ENCODE measurements at regions not wholly inside any gene's neighbourhood (a gene's known extent, or its start where the extent isn't known, plus 50 kb on each side); places are given as distances from the start of the nearest gene placed in this dataset.
"Not testable (repeated sequence)": the region's sequence is repeated elsewhere in the genome, so short reads cannot be mapped to it uniquely, and the experiment has no call there.

DNA sequence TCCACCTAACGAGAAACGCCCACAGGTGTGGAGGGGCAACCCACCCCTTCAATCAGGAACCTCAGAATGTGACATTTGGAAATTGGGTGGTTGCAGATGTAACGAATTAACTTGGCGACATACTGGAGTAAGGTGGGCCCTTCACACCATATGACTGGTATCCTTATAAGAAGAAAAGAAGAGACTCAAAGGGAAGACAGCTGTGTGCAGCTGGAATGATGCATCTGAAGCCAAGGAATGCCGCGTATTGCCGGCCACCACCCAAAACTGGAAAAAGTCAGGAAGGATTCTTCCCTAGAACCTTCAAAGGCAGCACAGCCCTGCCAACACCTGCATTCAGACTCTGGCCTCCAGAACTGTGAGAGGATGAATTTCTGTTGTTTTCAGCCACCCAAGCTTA is 270.0 kb upstream of the FRG2C start:
- DNase-seq (ENCODE audit: low spot score) = not testable (repeated sequence)

DNA sequence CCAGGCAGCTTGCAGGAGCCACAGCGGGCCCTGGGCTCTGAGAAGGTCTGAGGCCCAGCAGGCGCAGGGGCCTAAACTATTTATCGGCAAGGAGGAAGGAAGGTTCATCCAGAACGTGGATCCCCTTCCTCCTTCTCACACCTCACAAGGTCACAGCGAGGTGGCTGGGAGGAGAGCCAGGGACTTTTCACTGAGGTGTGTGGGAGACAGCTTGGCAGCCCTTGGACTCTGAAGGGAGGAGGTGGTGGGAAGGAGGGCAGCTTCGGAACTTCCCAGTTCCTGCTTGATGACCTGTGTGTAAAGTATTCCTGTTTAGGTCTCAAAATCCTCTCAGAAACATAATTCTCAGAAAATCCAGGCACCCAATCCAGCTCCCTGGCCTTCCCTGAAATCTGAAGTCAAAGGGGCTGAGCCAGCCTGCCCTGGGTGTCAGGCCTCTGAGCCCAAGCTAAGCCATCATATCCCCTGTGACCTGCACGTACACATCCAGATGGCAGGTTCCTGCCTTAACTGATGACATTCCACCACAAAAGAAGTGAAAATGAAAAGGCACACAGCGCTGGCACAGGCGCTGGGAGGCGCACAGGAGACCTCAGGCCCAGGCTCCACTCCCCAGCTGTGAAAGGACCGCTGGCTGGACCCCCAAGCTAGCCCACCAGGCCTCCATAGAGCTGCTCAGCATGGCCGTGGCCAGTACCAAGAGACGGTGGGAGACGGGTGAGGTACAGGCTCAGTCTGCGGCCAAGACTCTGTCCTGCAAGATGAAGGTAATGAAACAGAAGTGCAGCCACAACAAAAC is 269.4 kb upstream of the FRG2C start:
- DNase-seq (ENCODE audit: low spot score) = not testable (repeated sequence)

- no peak for DNase-seq (ENCODE audit: low spot score)
These were observed 268.4 kb upstream of the FRG2C start for GRCh38 chr3:75395580-75396315.

DNA sequence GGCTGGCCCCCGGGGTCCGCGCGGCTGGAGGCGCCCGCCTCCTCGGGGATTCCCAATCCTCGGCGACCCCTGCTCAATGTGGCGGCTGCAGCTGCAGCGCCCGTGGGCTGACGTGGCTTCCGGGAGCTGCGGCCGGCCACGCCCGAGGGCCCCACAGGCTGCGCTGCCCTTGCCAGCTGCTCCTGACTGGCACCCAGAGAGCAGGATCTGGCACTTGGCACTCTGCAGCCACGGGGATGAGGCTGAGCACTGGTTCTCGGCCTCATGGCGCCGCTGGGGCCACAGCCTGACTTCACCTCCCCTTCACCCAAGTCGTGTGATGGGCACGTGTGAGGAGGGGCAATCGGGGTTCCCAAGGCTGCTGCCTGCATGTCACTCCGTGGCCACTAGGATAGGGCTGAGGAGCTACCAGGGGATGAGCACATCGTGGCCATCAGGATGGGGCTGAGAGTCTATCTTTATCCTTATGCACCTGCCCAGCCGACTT is 267.8 kb upstream of the FRG2C start:
- no peak for DNase-seq (ENCODE audit: low spot score)

DNA sequence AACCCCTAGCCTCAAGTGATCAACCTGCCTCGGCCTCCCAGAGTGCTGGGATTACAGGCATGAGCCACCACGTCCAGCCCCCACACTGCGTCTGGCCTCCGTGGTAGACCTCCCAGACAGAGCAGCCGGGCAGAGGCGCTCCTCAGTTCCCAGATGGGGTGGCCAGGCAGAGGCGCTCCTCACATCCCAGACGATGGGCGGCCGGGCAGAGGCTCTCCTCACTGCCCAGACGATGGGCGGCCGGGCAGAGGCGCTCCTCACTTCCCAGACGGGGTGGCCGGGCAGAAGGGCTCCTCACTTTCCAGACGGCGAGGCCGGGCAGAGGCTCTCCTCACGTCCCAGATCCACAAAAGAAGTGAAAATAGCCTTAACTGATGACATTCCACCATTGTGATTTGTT is 266.6 kb upstream of the FRG2C start:
- not testable (repeated sequence) for DNase-seq (ENCODE audit: low spot score)

DNA sequence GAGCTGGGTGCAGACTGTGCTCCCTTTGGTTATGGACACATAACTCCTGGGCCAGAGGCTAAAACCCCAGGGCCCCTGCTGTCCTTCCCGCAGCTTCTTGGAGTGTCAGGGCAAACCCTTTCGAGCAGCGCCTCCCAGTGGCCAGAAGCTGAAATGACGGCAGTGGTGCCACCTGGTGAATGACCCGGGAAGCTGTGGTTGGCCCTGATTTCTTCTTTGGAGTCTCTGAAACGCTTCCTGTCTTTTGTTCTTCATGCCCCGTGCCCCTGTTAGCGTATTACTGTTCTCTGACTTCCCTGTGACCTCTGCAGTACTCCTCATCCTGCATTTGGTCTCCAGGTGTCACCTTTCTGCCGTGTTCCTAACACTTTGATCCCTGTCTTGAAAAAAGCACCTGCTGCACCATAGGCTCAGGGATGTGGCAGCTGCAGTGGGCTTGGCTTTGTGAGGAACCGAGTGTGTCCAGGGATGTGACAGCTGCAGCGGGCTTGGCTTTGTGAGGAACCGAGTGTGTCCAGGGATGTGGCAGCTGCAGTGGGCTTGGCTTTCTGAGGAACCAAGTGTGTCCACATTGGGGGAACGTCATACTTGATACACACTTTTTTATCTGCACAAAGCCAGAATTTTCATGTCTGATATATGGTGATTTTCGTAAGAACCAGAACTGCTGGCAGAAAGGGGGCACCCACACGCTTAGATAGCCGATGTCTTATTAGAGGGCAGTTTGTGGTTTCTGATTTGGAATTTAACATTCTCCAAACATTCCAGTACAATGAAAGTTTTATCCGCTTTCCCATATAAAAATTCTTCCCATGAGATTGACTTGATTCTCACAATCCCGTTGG is 241.8 kb upstream of the FRG2C start:
- DNase-seq (ENCODE audit: low spot score) = peak; percentile 38

DNA sequence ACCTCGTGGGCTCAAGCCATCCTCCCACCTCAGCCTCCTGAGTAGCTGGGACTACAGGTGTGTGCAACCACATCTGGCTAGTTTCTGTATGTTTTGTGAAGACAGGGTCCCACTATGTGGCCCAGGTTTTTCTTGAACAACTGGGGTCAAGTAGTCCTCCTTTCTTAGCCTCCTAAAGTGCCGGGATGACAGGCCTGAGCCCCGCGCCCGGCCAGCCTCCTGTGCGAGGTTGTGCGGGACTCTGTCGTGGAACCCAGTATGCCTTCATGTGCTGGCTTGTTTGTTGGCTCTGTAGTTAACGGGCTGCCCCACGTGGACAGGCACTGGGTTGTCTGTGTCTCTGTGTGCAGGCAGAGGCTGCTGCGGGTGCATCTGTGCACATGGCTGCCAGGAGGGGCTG is 238.7 kb upstream of the FRG2C start:
- not testable (repeated sequence) for DNase-seq (ENCODE audit: low spot score)

DNA sequence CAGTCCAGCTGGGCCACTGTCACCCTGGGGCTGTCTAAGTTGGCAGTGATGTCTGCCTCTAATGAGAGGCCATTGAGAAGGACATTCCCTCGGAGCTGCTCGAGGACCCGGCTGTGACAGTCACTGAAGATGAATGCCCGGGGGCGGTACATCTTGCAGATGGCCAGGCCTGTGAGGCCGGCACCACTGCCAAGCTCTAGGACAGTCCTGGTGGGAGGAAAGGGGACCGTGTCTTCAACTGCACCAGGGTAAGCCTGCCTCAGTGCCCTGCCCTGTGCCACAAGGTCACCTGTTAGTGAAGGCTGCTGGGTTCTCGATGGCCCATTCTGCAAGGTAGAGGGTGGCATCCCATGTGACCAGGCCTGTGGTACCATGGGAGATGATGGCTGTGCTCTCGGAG is 236.6 kb upstream of the FRG2C start:
- not testable (repeated sequence) for DNase-seq (ENCODE audit: low spot score)

GRCh38 chr3:75427906-75428305 is 236.2 kb upstream of the FRG2C start:
- not testable (repeated sequence) for DNase-seq (ENCODE audit: low spot score)

DNA sequence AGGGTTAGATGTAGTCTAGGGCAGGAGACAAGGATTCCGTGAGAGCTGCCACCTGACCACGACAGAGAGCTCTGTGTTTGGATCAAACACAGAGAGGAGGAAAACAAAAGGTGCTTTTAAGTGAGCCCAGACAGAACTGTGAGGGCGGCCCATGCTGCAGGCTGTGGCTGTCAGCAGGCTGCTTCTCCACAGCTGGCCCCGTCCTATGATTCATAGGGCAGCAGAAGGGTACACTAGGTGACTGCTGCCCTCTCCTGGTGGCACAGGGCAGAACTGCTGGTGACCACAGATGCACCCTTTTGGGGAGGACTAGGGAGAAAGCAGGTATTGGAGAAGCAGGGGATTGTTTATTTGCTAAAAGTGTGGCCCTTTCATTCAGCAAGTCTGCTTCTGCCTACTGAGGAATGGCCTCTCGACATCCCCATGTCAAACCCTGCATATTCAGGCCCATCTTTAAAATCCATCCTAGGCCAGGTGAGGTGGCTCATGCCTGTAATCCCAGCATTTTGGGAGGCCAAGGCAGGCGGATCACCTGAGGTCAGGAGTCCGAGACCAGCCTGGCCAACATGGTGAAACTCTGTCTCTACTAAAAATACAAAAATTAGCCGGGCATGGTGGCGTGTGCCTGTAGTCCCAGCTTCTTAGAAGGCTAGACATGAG is 234.4 kb upstream of the FRG2C start:
- peak; percentile 79 for DNase-seq (ENCODE audit: low spot score)

DNA sequence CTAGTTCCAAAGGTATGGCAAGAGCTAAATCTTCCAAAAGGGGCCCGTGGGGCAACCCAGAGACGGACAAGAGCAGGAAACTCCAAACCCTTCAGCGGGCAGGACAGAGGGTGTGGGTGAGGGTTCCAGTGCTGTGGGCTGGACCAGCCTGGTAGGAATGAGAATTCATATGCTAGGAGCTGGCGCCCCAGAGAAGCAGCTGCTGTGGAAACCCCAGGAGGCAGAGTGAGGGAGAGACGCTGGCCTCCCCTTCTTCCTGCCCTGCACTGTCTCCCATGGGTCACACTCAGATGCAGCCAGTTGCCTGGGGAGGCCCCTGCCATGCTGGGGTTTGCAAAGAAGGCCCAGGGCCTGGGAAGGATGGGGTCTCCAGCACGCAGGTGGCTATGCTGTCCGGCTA is 233.7 kb upstream of the FRG2C start:
- not testable (repeated sequence) for DNase-seq (ENCODE audit: low spot score)

DNA sequence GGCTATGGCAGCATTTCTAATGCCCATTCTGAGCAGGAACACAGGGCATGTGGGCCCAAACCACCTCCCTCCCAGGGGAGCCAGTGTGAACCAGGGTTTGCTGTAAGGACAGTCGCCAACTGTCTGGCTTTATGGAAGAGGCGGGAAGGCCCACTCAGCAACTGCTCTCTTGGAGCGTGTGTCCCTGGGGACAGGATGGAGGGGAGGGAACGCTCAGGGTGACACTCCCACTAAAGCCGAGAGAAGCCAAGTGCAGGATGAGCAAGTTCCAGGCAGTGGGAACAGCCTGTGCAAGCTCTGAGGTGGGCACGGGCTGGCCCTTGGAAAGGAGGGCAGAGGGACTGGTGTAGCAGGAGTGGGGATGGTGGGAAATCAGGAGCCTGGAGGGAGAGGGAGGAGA is 233.0 kb upstream of the FRG2C start:
- DNase-seq (ENCODE audit: low spot score) = not testable (repeated sequence)

- DNase-seq (ENCODE audit: low spot score) = not testable (repeated sequence)
These were observed 231.7 kb upstream of the FRG2C start for GRCh38 chr3:75432466-75432865.

- not testable (repeated sequence) for DNase-seq (ENCODE audit: low spot score)
These were observed 231.2 kb upstream of the FRG2C start for GRCh38 chr3:75432885-75433284.

- not testable (repeated sequence) for DNase-seq (ENCODE audit: low spot score)
These were observed 230.8 kb upstream of the FRG2C start for GRCh38 chr3:75433295-75433694.

DNA sequence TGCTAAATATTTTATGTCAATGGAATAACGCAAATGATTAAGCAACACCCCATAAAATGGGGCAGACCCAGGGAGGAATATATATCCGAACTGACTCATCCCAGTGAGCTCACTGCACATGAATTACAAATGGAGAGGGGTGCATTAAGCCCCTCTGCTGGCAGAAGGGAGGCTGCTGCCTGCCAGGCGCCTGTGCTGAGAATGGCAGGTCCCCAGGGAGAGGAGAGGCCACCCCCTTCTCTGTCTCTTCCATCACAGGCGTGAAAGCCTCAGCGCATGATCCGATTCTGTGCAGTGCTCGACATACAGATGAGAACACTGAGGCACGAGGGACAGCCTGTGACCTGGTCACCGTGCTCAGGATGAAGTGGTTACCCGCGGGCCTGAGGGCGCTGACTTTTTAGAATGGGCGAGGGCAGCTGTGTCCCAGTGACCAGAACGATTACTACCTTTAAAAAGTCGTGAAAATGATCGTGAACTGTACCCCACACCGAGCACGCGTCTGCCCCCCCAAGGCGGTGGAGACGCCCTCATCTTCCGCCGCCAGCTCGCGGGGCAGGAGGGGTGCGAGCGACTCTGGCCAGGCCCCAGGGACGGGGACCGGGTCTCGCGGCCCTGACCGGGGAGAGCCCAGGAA is 229.7 kb upstream of the FRG2C start:
- peak; percentile 25 for DNase-seq (ENCODE audit: low spot score)

- peak; percentile 97 for DNase-seq (ENCODE audit: low spot score)
These were observed 229.0 kb upstream of the FRG2C start for GRCh38 chr3:75434913-75435793.

DNA sequence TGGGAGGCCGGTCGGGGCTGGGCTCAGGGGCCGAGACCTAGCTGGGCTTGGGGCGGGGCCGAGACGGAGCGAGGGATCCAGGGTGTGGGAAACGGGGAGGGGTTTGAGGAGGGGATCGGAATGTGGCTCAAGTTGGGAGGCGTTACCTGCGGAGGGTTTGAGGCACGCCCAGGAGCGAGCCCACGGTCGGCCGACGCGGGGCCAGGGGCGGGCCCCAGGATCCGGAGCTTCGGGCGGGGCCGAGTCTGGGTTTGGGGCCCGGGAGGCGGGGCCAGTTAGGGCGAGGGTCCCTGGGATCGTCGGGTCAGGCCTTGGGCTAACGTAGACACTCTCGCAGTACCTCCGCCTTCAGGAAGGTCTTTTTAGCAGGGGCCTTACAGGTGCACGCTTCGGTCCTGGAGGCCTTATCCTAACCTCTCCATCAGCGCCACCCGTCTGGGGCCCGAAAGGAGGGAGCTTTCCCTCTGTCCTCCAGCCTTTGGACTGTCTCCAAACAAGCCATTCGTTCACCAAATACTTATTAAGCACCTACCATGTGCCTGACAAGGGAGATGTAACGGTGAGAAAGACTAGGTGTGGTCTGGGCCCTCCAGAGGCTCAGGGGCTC is 228.2 kb upstream of the FRG2C start:
- DNase-seq (ENCODE audit: low spot score) = not testable (repeated sequence)

- not testable (repeated sequence) for DNase-seq (ENCODE audit: low spot score)
These were observed 223.1 kb upstream of the FRG2C start for GRCh38 chr3:75440986-75441385.

DNA sequence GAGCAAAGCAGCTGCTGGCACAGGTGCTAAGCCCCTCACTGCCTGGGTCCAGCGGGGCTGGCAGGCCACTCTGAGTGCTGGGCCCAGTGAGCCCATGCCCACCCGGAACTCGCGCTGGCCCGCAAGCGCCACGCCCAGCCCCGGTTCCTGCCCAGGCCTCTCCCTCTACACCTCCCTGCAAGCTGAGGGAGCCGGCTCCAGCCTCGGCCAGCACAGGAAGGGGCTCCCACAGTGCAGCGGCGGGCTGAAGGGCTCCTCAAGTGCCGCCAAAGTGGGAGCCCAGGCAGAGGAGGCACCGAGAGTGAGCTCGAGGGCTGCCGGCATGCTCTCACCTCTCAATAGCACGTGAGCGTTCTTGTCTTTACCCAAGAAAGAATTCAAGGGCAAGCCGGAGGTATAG is 219.5 kb upstream of the FRG2C start:
- not testable (repeated sequence) for DNase-seq (ENCODE audit: low spot score)
